Vagina (tissue), 2 donors: ENCODE measurements at regions not wholly inside any gene's neighbourhood (a gene's known extent, or its start where the extent isn't known, plus 50 kb on each side); places are given as distances from the start of the nearest gene placed in this dataset.

ENCODE experiments used
- CTCF ChIP-seq, 3 experiments: fragments of 450-650 bp in 2 of 3; fragments of 200-600 bp in 1 of 3; sonication (generic) in 1 of 3; IDR thresholded peaks; one replicate each; pipeline ENCODE4 v1.5.1; 2017 to 2019; ENCODE audit warnings: antibody characterized with exemption in 3 of 3, mild to moderate bottlenecking in 2 of 3, moderate library complexity in 2 of 3
- POLR2A ChIP-seq, 2 donors: fragments of 450-650 bp; IDR thresholded peaks; one replicate each; pipeline ENCODE4 v1.6.1; 2017; ENCODE audit warnings: antibody characterized with exemption in 2 of 2, mild to moderate bottlenecking in 2 of 2, moderate library complexity in 2 of 2
- POLR2AphosphoS5 ChIP-seq, 2 donors: sonication (generic); formaldehyde crosslinking; IDR thresholded peaks; one replicate each; pipeline ENCODE4 v1.9.0; 2017; ENCODE audit warnings: antibody characterized with exemption in 2 of 2, mild to moderate bottlenecking in 2 of 2, low read depth in 1 of 2; ENCODE audit not compliant: insufficient read depth in 1 of 2

- TF ChIP-seq CTCF (IDR thresholded peaks at IDR 0.05) (no peak), POLR2AphosphoS5 (IDR thresholded peaks at IDR 0.05; ENCODE audit: insufficient read depth in 1 of 2, low read depth in 1 of 2) (no peak), POLR2A (IDR thresholded peaks at IDR 0.05) (no peak)
Measured at GRCh38 chr10:111439034-111439842, 362.4 kb downstream of the ADRA2A start.
